ENCODE measurements at regions not wholly inside any gene's neighbourhood (a gene's known extent, or its start where the extent isn't known, plus 50 kb on each side); places are given as distances from the start of the nearest gene placed in this dataset.
A peak's percentile ranks its signal among the peaks of the same experiment; 100 is the strongest.

DNA sequence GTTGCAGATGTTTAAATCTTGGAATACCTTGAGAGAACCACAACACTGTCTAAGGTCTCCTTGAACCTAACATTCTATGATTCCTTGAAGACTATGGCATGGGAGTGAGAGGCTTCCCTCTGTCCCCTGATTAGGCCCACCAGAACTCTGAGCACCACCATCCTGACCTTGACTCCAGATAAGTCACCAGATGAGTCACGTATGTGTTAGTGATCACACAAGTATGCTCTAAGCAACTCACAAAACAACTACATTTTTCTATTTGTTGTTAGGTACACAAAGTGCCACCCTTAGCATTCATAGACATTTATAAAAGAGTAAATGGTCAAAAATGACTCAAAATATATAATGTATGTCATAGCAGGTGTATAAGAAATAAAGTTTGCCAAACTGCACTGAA lies 252.9 kb upstream of the CXXC4 start:
- ChIA-PET CTCF (no interaction called here), POLR2A (no interaction called here)
- H3K27ac Mint-ChIP-seq (ENCODE audit: low read depth, unreplicated experiment), result peak overlapping the region; percentile 14
- intact Hi-C loops (cut with micrococcal nuclease), result no loop called here
- TF ChIP-seq, protein P1, sequence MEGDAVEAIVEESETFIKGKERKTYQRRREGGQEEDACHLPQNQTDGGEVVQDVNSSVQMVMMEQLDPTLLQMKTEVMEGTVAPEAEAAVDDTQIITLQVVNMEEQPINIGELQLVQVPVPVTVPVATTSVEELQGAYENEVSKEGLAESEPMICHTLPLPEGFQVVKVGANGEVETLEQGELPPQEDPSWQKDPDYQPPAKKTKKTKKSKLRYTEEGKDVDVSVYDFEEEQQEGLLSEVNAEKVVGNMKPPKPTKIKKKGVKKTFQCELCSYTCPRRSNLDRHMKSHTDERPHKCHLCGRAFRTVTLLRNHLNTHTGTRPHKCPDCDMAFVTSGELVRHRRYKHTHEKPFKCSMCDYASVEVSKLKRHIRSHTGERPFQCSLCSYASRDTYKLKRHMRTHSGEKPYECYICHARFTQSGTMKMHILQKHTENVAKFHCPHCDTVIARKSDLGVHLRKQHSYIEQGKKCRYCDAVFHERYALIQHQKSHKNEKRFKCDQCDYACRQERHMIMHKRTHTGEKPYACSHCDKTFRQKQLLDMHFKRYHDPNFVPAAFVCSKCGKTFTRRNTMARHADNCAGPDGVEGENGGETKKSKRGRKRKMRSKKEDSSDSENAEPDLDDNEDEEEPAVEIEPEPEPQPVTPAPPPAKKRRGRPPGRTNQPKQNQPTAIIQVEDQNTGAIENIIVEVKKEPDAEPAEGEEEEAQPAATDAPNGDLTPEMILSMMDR (IDR thresholded peaks at IDR 0.05; ENCODE audit: unreplicated experiment), result no peak
- no peak overlapping the region for H3K4me3 Mint-ChIP-seq (ENCODE audit: unreplicated experiment)
- no peaks in the 10 kb centered on the region for H3K9me3 Mint-ChIP-seq (ENCODE audit: unreplicated experiment)
- DNase-seq (ENCODE audit: unreplicated experiment), result no peak
- no peaks in the 10 kb centered on the region for H3K27me3 Mint-ChIP-seq (ENCODE audit: insufficient read depth, unreplicated experiment)
- BruUV-seq (replicated peaks), result no TSS peak
- H3K36me3 Mint-ChIP-seq (ENCODE audit: insufficient read depth, unreplicated experiment), result no peaks in the 10 kb centered on the region
- no peaks in the 10 kb centered on the region for H3K4me1 Mint-ChIP-seq (ENCODE audit: insufficient read depth, unreplicated experiment)

DNA sequence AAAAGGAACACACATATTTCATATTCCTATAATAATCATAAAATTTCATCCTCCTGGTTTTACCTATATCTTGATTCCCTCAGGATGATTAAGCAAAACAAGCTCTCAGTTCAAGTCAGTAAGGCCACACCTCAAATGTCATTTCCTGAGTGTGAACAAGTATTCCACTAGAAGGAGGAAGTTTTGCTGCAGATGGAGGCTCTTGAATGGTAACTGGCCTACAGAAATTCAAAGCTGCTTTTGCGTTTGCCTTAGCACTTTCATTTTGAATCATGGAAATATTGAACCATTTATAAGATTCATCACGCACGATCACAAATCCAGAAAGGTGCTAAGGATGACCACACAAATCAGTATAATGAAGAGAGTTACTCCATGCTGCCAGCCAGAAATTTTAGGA lies 254.4 kb upstream of the CXXC4 start:
- Mint-ChIP-seq H3K4me1 (ENCODE audit: insufficient read depth, unreplicated experiment) (no peaks in the 10 kb centered on the region), H3K27me3 (ENCODE audit: insufficient read depth, unreplicated experiment) (no peaks in the 10 kb centered on the region), H3K9me3 (ENCODE audit: unreplicated experiment) (no peaks in the 10 kb centered on the region), H3K4me3 (ENCODE audit: unreplicated experiment) (no peak overlapping the region), H3K27ac (ENCODE audit: low read depth, unreplicated experiment) (no peak overlapping the region), H3K36me3 (ENCODE audit: insufficient read depth, unreplicated experiment) (no peaks in the 10 kb centered on the region)
- intact Hi-C loops (cut with micrococcal nuclease), result no loop called here
- ChIA-PET POLR2A (no interaction called here), CTCF (no interaction called here)
- TF ChIP-seq, protein P1 (IDR thresholded peaks at IDR 0.05; ENCODE audit: unreplicated experiment), result no peak
- no peak for DNase-seq (ENCODE audit: unreplicated experiment)
- BruUV-seq (replicated peaks), result no TSS peak

DNA sequence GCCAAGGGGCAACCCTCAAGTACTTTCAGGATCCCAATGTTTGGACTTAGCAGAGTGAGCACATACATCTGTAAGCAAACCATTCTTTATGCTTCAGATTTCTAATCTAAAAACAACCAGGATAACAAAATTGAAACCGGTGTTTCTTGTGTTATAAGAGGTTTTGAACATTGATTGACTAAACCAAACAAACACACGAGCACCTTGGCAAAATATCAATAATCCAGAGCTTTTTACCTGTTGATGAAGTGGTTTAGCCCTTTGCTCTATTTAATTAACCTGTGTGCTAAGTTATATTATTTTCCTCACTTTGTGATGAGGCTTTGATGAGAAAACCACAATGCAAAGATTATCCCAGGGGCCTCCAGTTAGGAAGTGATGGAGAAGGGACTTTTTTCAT lies 255.3 kb upstream of the CXXC4 start:
- DNase-seq (ENCODE audit: unreplicated experiment), result no peak
- H3K27ac Mint-ChIP-seq (ENCODE audit: low read depth, unreplicated experiment), result no peak overlapping the region
- TF ChIP-seq, protein P1 (IDR thresholded peaks at IDR 0.05; ENCODE audit: unreplicated experiment), result no peak
- ChIA-PET CTCF (interaction anchor here (0.9 kb wide), 1 partner anchor 57 kb away, joined by 3 read pairs; no protein-coding TSS in a partner anchor), POLR2A (no interaction called here)
- no peaks in the 10 kb centered on the region for H3K4me1 Mint-ChIP-seq (ENCODE audit: insufficient read depth, unreplicated experiment)
- no peak overlapping the region for H3K4me3 Mint-ChIP-seq (ENCODE audit: unreplicated experiment)
- H3K27me3 Mint-ChIP-seq (ENCODE audit: insufficient read depth, unreplicated experiment), result no peaks in the 10 kb centered on the region
- no peaks in the 10 kb centered on the region for H3K36me3 Mint-ChIP-seq (ENCODE audit: insufficient read depth, unreplicated experiment)
- intact Hi-C loops (cut with micrococcal nuclease), result no loop called here
- no peaks in the 10 kb centered on the region for H3K9me3 Mint-ChIP-seq (ENCODE audit: unreplicated experiment)
- BruUV-seq (replicated peaks), result no TSS peak

DNA sequence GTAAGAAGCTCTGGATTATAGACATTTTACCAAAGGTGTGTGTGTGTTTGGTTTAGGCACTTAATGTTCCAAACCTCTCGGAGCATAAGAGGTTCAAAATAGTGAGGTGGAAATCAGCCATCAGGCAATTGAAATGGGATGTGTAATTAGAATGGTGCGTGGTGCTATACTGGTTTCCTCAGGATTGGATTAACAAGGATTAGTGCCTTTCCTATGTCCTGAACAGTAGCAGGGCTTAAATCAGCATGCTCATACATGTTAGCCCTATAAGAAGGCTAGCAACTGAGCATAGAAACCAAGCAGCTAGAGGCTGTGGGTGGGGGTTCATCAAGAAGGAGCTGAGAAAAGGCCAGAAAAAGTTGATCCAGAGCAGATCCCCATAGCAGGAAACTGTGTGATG lies 256.8 kb upstream of the CXXC4 start:
- Mint-ChIP-seq H3K9me3 (ENCODE audit: unreplicated experiment) (no peaks in the 10 kb centered on the region), H3K36me3 (ENCODE audit: insufficient read depth, unreplicated experiment) (no peaks in the 10 kb centered on the region), H3K27ac (ENCODE audit: low read depth, unreplicated experiment) (no peak overlapping the region), H3K4me3 (ENCODE audit: unreplicated experiment) (no peak overlapping the region), H3K4me1 (ENCODE audit: insufficient read depth, unreplicated experiment) (no peaks in the 10 kb centered on the region), H3K27me3 (ENCODE audit: insufficient read depth, unreplicated experiment) (no peaks in the 10 kb centered on the region)
- POLR2A ChIA-PET, result no interaction called here
- DNase-seq (ENCODE audit: unreplicated experiment), result no peak
- TF ChIP-seq, protein P1 (IDR thresholded peaks at IDR 0.05; ENCODE audit: unreplicated experiment), result no peak
- no TSS peak for BruUV-seq (replicated peaks)
- intact Hi-C loops (cut with micrococcal nuclease), result no loop called here
- CTCF ChIA-PET, result interaction anchor here (1.0 kb wide), 1 partner anchor 17 kb away, joined by 3 read pairs; no protein-coding TSS in a partner anchor

Data from MCF 10A (cell line).